DND-41 (cell line): ENCODE measurements at regions not wholly inside any gene's neighbourhood (a gene's known extent, or its start where the extent isn't known, plus 50 kb on each side); places are given as distances from the start of the nearest gene placed in this dataset.

Source experiments
- ATAC-seq: fragments of 200-7000 bp; cut with Tn5 transposase; 3 replicates; pipeline ENCODE4 v1.9.1; 2021; ENCODE audit warnings: low read depth; ENCODE audit not compliant: insufficient read depth
- DNase-seq: peaks from one replicate; pipeline ENCODE4 v3.0.0-alpha.2; 2020
- H2AFZ ChIP-seq: 2 replicates; pipeline ENCODE4 v1.6.0; 2012; ENCODE audit warnings: low read depth, low read length
- H3K27ac ChIP-seq: 2 replicates; pipeline ENCODE4 v1.5.1; 2012; ENCODE audit warnings: low read length, inconsistent platforms
- H3K27me3 ChIP-seq: fragments of 200-600 bp; sonication (generic); 2 replicates; pipeline ENCODE4 v1.6.0; 2012; ENCODE audit warnings: low read length, mild to moderate bottlenecking, inconsistent platforms; ENCODE audit not compliant: insufficient read depth, poor library complexity
- H3K36me3 ChIP-seq: 2 replicates; pipeline ENCODE4 v1.5.1; 2012; ENCODE audit warnings: low read length, inconsistent platforms; ENCODE audit not compliant: insufficient read depth
- H3K4me1 ChIP-seq: 2 replicates; pipeline ENCODE4 v1.5.1; 2012; ENCODE audit warnings: mild to moderate bottlenecking, low read length; ENCODE audit not compliant: insufficient read depth
- H3K4me2 ChIP-seq: 2 replicates; pipeline ENCODE4 v1.6.0; 2012; ENCODE audit warnings: mild to moderate bottlenecking, moderate library complexity, low read length, inconsistent platforms; ENCODE audit not compliant: insufficient read depth
- H3K4me3 ChIP-seq, 2 experiments: fragments of 200-600 bp in 1 of 2; shearing (Covaris generic) in 1 of 2; 2 replicates each; pipeline ENCODE4 v1.5.1; 2012 to 2016; ENCODE audit warnings: inconsistent platforms in 2 of 2, low read length in 2 of 2, mild to moderate bottlenecking in 2 of 2, low read depth in 1 of 2, moderate library complexity in 1 of 2
- H3K79me2 ChIP-seq: 2 replicates; pipeline ENCODE4 v1.6.0; 2012; ENCODE audit warnings: low read length, inconsistent platforms; ENCODE audit not compliant: insufficient read depth
- H3K9ac ChIP-seq: 2 replicates; pipeline ENCODE4 v1.6.0; 2012; ENCODE audit warnings: low read depth, mild to moderate bottlenecking, inconsistent platforms, low read length, moderate library complexity
- H3K9me3 ChIP-seq: 2 replicates; pipeline ENCODE4 v1.5.1; 2012; ENCODE audit warnings: low read length, moderate library complexity, mild to moderate bottlenecking, inconsistent platforms; ENCODE audit not compliant: insufficient read depth, severe bottlenecking
- H4K20me1 ChIP-seq: 2 replicates; pipeline ENCODE4 v1.6.0; 2012; ENCODE audit warnings: low read length; ENCODE audit not compliant: insufficient read depth
- CTCF ChIP-seq: IDR thresholded peaks from 2 replicates; pipeline ENCODE4 v1.5.1; 2012; ENCODE audit warnings: borderline replicate concordance, low read length, moderate library complexity, mild to moderate bottlenecking; ENCODE audit not compliant: poor library complexity, severe bottlenecking; ENCODE audit errors: extremely low read depth
- EZH2 ChIP-seq: IDR thresholded peaks from 3 replicates; pipeline ENCODE4 v1.6.1; 2012; ENCODE audit warnings: borderline replicate concordance, low read depth, mild to moderate bottlenecking, moderate library complexity, low read length, inconsistent platforms; ENCODE audit not compliant: severe bottlenecking

DNA sequence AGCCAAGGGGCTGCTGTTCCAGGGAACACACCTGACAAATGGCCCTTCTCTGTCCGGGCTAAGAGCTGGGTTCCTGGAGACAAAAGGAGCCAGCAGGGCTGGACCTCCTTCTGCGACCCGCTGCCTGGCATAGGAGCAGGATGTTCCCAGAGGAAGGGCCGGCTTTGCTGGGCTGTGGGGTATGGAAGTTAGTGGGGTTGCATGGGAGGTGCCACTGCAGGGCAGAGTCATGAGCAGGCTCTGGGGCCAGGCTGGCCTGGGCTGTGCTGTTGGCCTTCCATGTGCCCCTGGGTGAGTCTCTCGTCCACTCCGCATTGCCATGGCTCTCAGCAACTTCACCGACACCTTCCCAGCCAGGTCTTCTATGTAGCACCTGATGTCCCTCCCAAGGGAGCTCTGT, 507.6 kb downstream of the PTPRU start:
- H3K27ac ChIP-seq, result no peak overlapping the region
- no peaks in the 10 kb centered on the region for H3K27me3 ChIP-seq
- no peaks in the 10 kb centered on the region for H3K4me1 ChIP-seq
- no peak for DNase-seq
- TF ChIP-seq EZH2, result no peak
- no peak for TF ChIP-seq CTCF
- no peaks in the 10 kb centered on the region for H3K9me3 ChIP-seq
- H3K36me3 ChIP-seq, result no peaks in the 10 kb centered on the region
- H3K79me2 ChIP-seq, result no peaks in the 10 kb centered on the region
- H3K4me3 ChIP-seq, result no peak overlapping the region
- H3K9ac ChIP-seq, result no peak overlapping the region
- no peak overlapping the region for H3K4me2 ChIP-seq
- ATAC-seq, result no peak
- no peak overlapping the region for H2AFZ ChIP-seq
- peaks cover 8% of the 10 kb centered on the region for H4K20me1 ChIP-seq

DNA sequence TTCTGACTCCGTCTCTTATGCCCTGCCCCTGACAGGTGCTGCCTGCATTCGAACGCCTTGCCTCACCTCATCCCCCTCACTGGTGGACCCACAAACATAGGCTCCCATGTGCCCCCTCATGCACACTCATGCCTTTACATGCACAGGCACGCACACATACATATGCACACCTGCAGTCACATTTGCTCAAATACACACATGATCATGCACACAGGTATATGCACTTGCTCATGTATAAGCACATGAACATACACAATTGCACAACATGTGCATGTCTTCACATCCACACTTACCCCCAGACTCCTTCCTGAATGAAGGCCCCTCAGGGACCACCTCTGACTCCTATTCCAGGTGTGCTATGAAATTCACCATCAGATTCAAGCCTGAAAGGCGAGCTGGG, 506.9 kb downstream of the PTPRU start:
- peaks cover 8% of the 10 kb centered on the region for H4K20me1 ChIP-seq
- H3K9ac ChIP-seq, result no peak overlapping the region
- no peaks in the 10 kb centered on the region for H3K36me3 ChIP-seq
- H3K4me1 ChIP-seq, result no peaks in the 10 kb centered on the region
- H3K9me3 ChIP-seq, result no peaks in the 10 kb centered on the region
- no peaks in the 10 kb centered on the region for H3K79me2 ChIP-seq
- TF ChIP-seq EZH2 (no peak), CTCF (no peak)
- H2AFZ ChIP-seq, result no peak overlapping the region
- no peaks in the 10 kb centered on the region for H3K27me3 ChIP-seq
- H3K4me3 ChIP-seq, result no peak overlapping the region
- H3K27ac ChIP-seq, result no peak overlapping the region
- H3K4me2 ChIP-seq, result no peak overlapping the region
- no peak for ATAC-seq
- DNase-seq, result no peak

DNA sequence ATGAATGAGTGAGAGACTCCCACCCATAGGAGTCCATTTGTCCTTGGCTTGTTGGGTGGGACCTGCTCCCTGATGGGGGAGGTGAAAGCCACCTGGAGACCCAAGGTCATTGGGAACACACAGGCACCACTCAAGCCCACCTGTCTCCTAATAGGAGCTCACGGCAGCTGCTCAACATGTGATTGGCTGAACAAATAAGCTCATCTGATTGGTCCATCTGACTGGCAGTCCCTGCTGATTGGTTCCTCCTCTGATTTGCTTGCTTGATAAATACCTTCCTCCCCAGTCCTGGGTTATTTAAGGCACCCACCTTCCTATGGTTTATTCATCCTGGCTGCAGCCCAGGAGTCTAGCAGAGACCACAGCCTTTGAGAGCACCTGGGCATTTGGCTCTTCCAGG, 502.9 kb downstream of the PTPRU start:
- Histone ChIP-seq H3K9ac (no peak overlapping the region), H4K20me1 (peaks cover 3% of the 10 kb centered on the region), H3K4me3 (no peak overlapping the region), H3K79me2 (no peaks in the 10 kb centered on the region), H3K27me3 (no peaks in the 10 kb centered on the region), H3K9me3 (no peaks in the 10 kb centered on the region), H3K4me2 (no peak overlapping the region), H2AFZ (no peak overlapping the region), H3K36me3 (no peaks in the 10 kb centered on the region), H3K4me1 (no peaks in the 10 kb centered on the region), H3K27ac (no peak overlapping the region)
- no peak for TF ChIP-seq CTCF
- TF ChIP-seq EZH2, result no peak
- DNase-seq (no peak), ATAC-seq (no peak)
